Stimulated activated CD4-positive, alpha-beta T cell treated with anti-CD3 and anti-CD28 coated beads, Interleukin-2, amount 100 ng/mL, for 48 hours (primary cell): ENCODE measurements at regions not wholly inside any gene's neighbourhood (a gene's known extent, or its start where the extent isn't known, plus 50 kb on each side); places are given as distances from the start of the nearest gene placed in this dataset.
"Not testable (repeated sequence)": the region's sequence is repeated elsewhere in the genome, so short reads cannot be mapped to it uniquely, and the experiment has no call there.

ENCODE experiments used
- DNase-seq, 2 donors: peaks; one replicate each; pipeline ENCODE4 v3.0.0-alpha.2; 2020

DNA sequence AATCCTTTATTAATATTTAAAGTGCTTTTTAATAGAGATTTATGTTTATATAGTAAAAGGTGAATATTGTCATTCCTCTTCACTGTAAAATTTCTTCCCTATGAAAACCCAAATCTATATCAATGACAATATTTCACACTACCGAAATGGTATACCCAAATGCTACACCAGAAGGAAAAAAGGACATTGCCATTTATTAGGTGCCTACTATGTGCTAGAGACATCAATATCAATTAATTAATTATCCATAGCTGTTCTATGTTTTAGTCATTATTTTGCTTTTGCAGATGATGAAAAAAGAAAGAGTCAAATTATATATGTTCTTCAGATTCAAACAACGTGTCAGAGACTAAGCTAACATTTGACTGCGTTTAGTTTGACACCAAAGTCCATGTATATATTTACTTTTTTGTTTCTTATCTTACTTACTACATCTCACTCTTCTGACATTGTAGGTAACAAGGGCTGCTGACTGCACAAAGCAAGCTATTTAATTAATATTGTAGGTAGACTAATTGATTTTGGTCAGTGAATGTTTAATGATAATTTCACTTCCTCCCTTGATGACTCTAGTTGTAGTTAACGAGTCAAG lies 614.0 kb upstream of the FOXG1 start:
- DNase-seq: no peak

DNA sequence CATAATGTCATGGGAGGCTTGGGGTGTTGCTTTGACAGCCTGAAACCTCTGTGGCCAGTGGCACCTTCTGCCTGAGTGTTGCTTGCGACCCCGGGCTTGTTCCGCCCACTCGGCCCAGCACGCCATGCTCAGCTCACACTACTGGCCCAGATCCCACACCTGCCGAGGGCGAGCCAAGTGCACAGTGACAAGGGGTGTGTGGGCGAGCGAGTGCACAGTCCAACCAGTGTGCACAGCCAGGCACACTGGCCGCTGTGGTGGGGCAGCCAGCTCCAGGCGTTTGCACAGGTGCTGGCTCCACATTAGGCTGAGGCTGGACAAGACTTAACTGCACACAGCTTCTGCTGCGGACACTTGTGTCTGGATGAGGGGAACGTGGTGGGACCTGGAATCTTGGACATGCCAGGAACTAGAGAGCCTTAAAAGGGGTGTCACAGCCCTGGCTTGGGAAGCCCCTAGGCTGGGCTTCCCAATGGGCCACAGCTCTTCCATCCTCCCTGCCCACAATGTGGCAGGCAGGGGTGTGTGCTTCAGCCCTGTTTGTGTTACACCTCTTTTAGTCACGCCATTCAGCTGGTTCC lies 609.2 kb upstream of the FOXG1 start:
- DNase-seq: no peak

DNA sequence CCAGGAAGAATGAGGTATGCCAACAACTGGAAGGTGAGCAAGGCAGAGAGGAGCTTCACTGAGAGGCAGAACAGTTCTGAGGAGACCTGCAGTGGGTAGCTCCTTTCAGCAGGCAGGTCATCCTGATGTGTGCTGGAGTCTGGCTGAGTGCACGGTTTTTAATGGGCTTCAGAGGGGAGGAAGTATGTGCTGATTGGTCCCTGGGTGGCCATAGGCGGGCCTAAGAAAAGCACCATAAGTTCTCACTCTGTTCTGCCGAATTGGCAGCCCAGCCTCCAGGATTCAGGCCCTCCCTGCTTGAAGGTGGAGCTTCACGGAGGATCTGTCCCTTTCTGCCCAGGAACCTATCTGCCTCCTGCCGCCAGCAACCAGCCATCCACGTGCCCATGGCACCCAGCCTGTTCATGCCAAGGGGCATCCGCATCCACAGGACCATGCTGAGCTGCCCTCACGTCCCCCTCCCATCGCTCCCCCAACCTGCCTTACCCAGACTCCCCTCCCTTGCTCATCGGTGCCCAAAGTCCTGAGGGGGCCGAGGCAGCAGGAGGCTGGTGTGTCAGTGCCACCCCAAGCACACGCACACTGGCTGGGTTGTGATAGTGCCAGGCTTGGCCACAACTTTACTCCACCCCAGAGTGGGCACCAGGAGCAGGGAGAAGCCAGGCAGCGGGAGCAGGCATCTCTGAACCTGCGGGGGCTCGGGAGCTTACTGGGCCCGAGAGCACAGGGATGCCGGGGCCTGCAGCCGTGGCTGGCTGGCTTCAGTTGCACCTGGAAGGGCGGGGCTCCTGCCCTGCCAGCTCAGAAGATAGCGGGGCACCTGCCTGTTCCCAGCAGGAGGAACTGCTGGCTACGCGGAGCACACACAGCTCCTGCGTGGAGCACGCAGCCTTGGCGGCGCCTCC lies 608.4 kb upstream of the FOXG1 start:
- no peak for DNase-seq

DNA sequence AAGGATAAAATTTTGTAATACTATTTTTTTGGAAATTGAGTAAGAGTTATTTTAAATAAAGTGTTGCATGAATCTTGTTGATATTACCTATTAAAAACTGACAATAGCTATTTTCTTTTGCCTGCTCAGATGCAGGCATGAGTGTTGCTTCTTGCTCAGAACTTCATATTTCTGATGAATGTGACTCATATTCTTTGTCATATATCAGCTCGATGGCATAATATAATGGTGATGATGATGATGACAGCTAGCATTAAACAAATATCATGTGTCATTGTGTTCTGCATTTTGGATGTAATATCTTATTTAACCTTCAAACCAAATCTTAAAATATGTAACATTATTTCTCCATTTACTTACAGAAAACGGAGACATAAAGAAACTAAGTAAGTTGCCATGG lies 605.5 kb upstream of the FOXG1 start:
- DNase-seq: no peak

DNA sequence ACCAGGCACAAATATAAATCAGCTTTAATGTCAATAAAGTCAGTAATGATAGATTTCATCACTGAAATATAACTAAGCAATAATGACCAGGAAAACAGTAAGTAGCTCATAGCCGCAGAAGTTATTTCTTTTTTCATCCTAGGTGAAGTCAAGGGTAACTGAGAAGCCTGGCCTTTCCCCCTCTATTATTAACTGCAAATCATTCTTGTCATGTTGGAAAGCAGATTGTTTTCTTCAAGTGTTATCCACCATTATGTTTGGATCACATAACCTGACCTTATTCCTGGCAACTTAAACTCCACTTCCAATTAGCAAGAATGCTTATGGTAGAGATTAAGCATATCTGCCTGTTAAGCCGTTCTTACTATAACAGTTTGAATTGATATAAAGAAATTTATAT lies 603.4 kb upstream of the FOXG1 start:
- no peak for DNase-seq

DNA sequence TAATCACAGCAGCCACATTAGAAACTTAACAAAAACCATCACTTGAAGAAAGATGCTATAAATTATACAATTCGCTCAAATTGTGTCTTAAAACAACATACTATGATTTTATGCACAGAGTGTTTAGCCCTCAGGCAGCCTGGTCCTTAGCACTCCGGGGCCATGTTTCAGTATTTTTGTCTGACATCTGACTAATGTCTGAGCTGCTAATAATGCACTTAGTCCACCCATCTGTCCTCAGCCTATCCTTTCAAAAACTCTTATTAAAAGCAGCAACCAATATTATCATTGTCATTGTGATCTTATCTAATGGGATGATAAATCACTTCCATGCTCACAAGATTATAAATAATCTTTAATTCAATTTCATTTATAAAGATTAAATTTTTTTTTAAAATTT lies 602.7 kb upstream of the FOXG1 start:
- no peak for DNase-seq

DNA sequence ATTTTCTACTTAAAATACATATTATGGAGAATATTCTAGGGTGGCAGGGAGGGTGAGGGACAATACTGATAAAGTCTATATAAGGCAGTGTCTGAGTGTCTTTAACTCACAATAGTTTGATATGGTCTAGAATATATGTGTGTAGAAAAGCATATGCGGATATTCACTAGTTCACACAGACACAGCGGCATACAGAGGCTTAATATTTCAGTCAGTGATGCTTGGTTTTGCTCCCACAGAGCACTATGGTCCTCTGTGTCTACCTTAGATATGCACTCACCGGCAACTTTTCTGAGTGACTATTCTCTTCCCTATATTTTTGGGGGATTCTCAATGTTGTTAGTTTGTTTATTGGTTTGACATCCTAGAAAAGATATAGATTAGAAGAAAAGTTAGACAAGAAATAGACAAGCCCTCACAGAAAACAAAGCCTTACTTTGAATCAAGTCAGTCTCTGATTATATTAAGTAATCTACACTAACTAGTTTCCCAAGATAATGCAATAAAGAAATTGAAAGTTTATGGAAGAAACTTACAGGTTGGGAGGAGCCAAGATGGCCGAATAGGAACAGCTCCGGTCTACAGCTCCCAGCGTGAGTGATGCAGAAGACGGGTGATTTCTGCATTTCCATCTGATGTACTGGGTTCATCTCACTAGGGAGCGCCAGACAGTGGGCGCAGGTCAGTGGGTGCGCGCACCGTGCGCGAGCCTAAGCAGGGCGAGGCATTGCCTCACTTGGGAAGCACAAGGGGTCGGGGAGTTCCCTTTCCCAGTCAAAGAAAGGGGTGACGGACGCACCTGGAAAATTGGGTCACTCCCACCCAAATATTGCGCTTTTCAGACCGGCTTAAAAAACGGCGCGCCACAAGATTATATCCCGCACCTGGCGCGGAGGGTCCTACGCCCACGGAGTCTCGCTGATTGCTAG lies 578.4 kb upstream of the FOXG1 start:
- not testable (repeated sequence) for DNase-seq

DNA sequence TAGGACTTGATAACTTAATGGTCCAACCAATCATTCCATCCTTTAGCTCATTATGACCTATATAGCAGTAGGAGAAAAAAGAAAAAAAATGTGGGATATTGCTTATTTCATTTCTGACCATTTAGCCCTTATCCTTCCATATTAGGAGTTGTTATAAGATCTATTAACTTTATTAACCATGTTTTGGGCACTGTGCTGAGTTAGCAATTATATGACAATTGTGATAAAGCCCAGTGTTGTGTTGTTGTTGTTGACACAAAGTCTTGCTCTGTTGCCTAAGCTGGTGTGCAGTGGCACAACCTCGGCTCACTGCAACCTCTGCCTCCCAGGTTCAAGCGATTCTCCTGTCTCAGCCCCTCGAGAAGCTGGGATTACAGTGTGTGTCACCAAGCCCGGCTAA lies 569.7 kb upstream of the FOXG1 start:
- no peak for DNase-seq

DNA sequence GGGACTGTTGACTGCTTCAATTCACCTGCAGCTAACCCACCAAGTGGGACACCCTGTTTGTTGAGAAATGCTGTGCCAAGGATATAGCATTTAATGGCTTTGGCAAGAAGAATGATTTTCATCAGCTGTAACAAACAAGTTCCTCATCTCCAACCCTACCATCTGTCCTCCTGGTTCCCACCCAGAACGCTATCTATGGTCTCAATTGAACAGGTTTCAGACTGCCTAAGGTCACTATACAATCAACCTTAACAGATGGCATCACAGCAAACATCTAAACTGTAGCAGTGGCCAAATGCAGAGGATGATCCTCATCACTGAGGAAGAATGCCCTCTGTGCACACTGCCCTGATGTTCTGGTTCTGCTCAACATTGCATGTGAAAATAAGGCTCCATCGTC lies 546.2 kb upstream of the FOXG1 start:
- DNase-seq: no peak

DNA sequence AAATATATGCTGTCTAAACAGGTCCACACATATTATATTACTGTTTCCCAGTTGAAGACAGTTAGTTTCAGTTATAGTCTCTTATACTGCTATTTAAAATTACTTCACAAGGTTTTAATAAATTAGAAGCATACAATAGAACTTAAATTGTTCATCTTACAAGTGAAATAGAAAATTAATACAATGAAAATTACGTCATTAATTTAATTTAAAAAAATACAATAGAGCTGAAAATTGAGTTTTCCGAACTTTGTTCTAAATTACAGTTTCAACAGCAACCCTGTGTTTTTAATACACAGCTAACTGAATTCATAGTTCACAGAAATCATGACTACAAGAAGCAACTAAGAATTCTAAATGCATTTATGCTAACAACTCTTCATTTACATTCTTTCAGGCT lies 525.7 kb upstream of the FOXG1 start:
- no peak for DNase-seq

DNA sequence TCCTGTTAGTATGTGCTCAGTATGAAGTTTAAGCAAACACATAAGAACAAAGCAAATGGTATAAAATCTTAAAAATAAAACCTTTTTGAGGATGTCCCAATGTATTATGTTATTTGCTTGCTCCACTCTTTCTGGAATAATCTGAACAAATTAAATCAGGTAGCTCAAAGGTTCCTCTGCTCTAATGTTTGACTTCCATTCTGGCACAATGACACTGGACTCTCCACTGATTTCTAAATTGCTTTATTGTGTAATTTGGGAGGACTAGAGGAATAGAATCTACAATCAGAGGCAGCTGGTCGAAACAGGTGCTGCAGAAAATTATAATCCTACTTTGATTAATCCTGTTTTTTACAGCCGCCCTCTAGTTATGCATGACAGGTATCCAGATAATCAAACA lies 523.7 kb upstream of the FOXG1 start:
- DNase-seq: no peak

DNA sequence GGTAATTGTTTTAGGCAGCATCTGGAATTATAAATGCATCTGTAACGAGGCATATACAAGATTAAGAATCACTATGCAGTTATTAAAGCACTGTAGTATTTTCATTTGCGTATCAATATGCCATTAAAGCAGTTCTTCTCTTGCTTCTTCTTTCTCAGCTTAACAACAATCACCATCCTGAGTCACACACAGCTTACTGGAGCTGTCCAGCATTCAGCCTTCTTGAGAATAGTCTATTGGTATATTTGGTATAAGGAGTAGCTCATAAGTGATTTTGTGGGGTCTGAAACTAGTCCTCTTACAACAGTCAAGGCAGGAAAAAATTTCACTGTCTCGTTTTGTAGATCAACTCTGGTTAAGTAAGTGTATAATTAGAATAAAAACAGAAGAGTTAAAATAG lies 523.0 kb upstream of the FOXG1 start:
- no peak for DNase-seq

DNA sequence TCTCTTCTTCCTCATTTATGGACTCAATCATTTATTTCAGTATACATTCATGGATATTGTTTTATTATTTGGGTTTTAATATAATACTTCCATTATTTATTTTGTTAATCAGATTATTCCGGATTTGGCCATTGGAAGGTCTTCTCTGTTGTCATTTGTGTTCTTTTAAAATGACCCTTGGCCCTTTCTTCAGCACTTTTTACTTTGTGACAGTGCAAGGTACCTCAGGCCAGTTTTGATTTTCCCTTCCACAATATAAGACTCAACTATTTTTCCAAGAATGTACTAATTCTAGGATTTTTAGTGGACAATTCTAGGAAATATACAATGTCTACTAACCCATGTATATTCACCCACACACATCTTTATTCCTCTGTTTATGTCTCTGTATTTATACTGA lies 521.4 kb upstream of the FOXG1 start:
- no peak for DNase-seq

DNA sequence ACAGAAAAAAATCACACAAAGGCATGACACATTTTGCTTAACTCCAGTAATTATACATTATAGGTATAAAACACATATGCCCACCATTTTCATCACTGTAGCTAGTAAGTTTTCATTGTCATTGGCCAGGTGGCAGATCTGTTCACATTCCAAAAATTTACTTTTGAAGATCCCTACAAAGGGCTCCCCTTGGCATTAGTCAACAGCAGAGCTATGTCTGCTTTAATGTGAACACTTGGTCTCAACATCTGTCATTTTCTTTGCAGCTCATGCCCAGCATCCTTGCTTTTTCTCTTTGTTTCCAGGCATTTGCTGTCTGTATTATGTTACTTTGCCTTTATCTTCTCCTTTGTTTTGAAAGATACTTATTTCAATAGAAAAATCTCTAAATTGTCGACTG lies 519.1 kb upstream of the FOXG1 start:
- no peak for DNase-seq

DNA sequence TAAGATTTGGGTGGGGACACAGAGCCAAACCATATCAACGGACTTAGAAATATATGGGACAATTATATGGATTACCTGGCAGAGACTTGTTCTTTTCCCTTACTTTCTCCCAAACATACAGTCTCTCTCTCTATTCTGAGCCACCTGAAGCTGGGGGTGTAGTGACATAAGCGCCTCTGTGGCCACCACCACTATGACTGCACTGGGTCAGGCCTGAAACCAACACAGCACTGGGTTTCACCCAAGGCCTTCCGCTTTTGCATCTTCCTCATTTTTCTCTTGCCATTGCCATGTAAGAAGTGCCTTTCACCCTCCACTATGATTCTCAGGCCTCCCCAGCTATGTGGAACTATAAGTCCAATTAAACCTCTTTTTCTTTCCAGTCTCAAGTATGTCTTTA lies 514.5 kb upstream of the FOXG1 start:
- not testable (repeated sequence) for DNase-seq

DNA sequence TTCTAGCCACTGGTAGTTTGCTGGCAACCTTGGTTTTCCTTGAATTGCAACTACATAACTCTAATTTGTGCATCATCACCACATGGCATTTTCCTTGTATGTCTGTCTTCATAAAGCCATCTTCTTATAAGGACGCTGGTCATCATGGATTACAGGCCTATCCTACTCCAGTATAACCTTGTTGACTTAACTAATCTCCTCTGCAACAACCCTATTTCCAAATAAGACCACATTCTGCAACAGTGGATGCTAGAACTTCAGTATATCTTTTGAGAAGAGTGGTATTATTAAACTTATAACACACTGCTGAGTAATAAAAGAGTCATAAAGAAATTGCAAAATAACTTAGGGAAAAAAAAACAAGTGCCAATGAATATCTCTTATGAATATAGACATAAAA lies 511.8 kb upstream of the FOXG1 start:
- DNase-seq: no peak

DNA sequence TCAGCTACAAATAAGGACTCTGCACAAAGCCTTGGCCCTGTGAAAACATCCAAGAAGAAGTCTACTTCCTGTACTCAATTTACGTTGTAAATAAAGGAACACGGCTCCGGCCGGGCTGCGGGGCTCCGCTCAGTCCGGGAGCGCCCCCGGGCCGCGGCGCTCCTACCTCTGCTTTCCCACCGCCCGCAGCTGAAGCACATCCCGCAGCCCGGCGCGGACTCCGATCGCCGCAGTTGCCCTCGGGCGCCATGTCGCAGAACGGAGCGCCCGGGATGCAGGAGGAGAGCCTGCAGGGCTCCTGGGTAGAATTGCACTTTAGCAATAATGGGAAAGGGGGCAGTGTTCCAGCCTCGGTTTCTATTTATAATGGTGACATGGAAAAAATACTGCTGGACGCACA lies 502.3 kb upstream of the FOXG1 start:
- no peak for DNase-seq

DNA sequence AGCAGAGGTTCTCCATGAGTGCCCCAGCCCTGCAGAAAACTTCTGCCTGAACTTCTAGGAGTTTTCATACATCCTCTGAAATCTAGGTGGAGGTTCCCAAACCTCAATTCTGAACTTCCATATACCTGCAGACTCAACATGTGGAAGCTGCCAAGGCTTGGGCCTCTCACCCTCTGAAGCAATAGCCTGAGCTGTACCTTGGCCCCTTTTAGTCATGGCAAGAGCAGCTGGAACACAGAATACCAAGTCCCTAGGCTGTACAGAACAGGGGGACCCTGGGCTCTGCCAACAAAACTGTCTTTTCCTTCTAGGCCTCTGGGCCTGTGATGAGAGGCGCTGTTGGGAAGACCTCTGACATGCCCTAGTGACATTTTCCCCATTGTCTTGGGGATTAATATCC lies 494.3 kb upstream of the FOXG1 start:
- no peak for DNase-seq

DNA sequence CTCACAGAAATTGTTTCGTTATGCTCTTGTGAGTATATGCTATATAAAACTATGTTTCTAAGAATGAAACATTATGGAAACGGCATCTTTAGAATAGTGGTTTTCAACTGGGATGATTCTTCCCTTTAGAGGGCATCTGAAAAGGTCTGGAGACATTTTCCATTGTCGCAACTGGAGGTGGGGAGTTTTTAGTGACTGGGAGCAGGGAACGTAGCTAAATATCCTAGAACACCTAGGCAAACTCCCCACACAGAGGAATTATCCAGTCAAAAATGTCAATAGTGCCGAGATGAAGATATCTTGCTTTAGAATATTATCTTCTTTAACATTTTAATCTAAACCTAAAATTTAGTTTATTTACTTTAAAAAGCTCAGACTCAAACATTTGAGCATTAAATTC lies 486.1 kb upstream of the FOXG1 start:
- no peak for DNase-seq

DNA sequence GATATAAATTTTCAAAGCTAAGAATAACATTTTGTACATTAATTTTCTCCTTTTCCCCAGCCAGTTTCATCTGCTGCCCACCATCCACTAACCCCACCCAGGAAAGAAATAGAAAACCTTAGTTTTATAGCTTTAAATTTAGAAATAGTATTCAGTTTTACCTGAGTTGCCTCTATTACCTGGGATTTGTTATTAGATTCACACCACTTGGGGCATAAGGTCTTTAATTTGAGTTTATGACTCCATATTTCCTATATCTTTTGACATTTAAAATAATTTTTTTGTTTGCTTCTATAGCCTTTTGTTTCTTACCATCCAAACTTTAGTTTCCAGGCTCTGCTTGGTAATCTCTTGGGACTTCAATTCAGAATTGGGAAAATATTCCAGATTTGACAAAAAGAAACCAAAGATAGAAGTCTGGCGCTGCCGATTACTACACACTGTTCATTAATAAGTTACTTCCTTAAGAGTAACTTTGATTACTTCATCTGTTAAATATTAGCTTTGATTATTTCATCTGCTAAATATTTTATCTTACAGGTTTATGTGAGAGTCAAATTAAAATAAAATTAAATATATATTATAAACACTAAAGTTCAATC lies 485.5 kb upstream of the FOXG1 start:
- no peak for DNase-seq

DNA sequence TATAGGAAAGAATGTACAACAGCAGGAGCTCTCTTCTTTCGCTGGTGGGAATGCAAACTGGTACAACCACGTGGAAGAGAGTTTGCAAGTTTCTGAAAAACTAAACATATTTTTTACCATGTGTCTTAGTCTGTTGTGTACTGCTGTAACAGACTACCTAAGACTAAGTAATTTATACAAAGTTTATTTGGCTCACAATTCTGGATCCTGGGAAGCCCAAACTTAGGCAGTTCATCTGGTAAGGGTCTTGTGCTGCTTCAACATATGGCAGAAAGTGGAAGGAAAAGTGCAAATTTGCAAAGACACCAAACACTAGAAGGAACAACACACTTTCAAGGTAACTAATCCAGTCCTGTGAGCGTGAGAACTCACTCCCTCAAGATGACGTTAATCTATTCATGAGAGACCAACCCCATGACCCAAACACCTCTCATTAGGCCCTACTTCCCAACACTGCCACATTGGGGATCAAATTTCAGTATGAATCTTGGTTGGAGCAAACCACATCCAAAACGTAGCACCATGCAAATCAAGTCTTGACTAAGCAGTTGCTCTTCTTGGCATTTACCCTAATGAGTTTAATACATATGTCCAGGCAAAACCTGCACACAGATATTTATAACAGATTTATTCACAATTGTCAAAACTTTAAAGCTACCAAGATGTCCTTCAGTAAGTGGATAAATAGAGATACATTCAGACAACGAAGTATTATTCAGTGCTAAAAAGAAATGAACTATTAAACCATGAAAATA lies 481.9 kb upstream of the FOXG1 start:
- no peak for DNase-seq

DNA sequence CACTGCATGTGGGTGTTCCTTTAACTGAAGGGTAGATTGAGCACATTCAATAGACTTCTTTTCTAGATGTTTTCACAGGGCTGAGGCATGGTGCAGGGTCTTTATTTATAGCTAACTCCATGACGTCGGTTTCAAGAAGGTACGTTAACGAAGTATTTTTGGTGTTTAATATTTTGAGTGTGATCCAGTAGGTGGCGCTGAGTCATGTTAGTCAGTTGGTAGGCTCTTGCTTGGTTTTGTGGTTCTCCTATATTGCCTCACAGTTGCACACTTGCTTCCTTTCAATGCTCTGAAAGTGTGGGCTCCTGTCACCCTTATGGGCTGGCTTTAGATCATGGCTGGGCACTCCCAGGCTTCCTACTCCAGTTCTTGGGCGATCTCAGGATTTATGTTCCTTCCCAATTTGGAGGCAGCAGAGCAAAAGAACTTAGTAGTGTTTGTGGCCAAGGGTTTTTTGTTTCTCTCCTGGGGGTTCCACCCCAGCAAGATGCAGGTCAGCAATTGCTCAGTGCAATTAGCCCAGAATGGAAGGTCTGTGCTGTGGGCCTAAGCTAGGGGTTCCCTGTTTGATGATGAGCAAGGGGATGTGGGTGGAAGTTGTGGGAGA lies 471.6 kb upstream of the FOXG1 start:
- no peak for DNase-seq
